Activated CD4-positive, alpha-beta T cell treated with anti-CD3 and anti-CD28 coated beads, Interleukin-2, Interleukin-6, amounts not matched to agents 100 ng/mL and 50 ng/mL, durations not matched to agents 16 hours and 8 hours (primary cell): ENCODE measurements at regions not wholly inside any gene's neighbourhood (a gene's known extent, or its start where the extent isn't known, plus 50 kb on each side); places are given as distances from the start of the nearest gene placed in this dataset.
"Not testable (repeated sequence)": the region's sequence is repeated elsewhere in the genome, so short reads cannot be mapped to it uniquely, and the experiment has no call there.

Source experiments
- DNase-seq: peaks from one replicate; pipeline ENCODE4 v3.0.0-alpha.2; 2020

- no peak for DNase-seq
These were observed 61.9 kb upstream of the ATXN1 start for GRCh38 chr6:16822975-16823717.

- no peak for DNase-seq
These were observed 61.3 kb upstream of the ATXN1 start for GRCh38 chr6:16822529-16822928.

- no peak for DNase-seq
These were observed 60.6 kb upstream of the ATXN1 start for GRCh38 chr6:16821834-16822264.

- DNase-seq = not testable (repeated sequence)
These were observed 59.0 kb upstream of the ATXN1 start for GRCh38 chr6:16820262-16820661.

- DNase-seq = no peak
These were observed 58.5 kb upstream of the ATXN1 start for GRCh38 chr6:16819752-16820151.

- DNase-seq = no peak
These were observed 57.8 kb upstream of the ATXN1 start for GRCh38 chr6:16818992-16819626.

GRCh38 chr6:16817594-16817993 is 56.3 kb upstream of the ATXN1 start:
- no peak for DNase-seq

GRCh38 chr6:16816891-16817290 is 55.6 kb upstream of the ATXN1 start:
- DNase-seq = no peak

- DNase-seq = no peak
These were observed 51.7 kb upstream of the ATXN1 start for GRCh38 chr6:16812993-16813392.

- no peak for DNase-seq
These were observed 50.2 kb upstream of the ATXN1 start for GRCh38 chr6:16811277-16811979.
